Activated CD8-positive, alpha-beta memory T cell treated with anti-CD3 and anti-CD28 coated beads for 36 hours (primary cell): ENCODE measurements at regions not wholly inside any gene's neighbourhood (a gene's known extent, or its start where the extent isn't known, plus 50 kb on each side); places are given as distances from the start of the nearest gene placed in this dataset.

ENCODE experiments used
- CTCF ChIA-PET: fragments of 350-600 bp; sonication (Branson Sonifier 250); formaldehyde crosslinking; loops from one replicate; lab custom pipeline; 2021; ENCODE audit warnings: antibody characterized with exemption; lab: Charles Lee
- POLR2A ChIA-PET: fragments of 350-600 bp; sonication (Branson Sonifier 250); formaldehyde crosslinking; loops from one replicate; lab custom pipeline; 2021; ENCODE audit warnings: antibody characterized with exemption; lab: Charles Lee

DNA sequence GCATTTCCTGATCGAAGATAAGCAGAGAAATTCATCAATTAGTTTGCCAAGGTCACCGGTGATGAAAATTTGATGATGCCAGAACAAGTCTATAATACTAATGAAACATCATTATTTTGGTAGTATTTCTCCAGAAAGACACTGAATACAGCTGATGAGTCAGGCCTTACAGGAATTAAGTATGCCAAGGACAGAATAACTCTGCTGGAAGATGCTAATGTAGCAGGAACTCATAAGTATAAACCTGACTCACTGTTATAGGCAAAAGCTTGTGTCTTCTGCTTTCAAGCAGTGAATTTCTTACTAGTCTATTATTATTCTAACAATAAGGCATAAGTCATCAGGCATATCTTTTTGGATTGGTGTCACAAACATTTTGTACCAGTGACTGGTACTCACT lies 1825.1 kb upstream of the IGFBP7 start:
- CTCF ChIA-PET: no interaction called here
- POLR2A ChIA-PET: no interaction called here

DNA sequence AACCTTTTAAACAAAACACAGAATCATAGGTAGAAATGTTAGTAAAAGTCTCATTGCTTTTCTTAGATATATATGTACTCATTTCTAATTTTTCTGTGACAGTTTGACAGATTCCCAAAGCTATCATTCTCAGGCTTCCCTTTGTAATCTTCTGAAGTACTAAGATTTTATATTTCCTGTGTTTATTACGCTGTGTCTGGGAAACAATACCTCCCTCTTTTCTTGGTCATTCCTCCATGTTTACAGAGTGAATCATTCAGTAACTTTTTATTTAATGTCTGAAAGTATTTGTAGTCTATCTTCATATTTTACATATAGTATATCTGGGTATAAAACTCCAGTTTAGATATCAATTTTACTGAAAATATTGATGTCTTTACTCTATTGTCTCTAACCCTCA lies 1826.3 kb upstream of the IGFBP7 start:
- POLR2A ChIA-PET: no interaction called here
- CTCF ChIA-PET: no interaction called here

DNA sequence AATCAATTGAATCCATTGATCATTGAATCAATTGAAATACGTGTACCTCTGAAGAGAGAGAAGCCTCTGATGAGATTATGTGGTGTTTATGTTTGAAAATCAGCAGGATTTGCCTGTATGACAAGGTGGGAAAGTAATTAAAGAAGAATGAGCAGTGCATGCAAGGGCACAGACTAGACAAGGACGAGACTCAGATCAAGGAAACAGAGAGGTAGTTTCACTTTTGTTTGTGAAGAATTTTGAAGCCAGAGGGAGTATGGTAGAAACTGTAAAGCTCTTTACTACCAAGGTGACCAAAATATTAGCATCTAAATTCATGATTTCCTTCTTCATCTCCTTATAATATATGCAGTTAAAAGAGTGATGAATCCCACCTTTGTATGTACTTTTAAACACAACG lies 1830.0 kb upstream of the IGFBP7 start:
- ChIA-PET CTCF (no interaction called here), POLR2A (no interaction called here)

DNA sequence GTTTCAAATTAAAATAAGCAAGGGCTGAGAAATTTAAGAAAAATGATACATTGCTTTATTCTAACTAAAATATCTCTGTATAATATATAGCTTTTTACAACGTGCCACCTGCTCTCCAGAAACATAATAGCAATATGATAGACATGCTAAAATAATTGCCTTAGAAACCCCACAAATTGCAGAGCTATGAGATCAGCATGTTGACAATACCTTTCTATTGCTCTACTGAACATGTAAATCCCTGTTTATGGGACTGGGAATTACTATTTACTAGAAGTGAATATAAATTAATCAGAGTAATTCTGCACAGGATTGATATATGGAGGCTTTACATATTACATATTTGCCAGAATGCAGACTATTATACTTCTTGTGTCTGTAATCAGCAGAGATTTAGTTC lies 1831.1 kb upstream of the IGFBP7 start:
- ChIA-PET CTCF (interaction anchor here (0.6 kb wide), 1 partner anchor 9 kb away, joined by 3 read pairs; no protein-coding TSS in a partner anchor), POLR2A (no interaction called here)

DNA sequence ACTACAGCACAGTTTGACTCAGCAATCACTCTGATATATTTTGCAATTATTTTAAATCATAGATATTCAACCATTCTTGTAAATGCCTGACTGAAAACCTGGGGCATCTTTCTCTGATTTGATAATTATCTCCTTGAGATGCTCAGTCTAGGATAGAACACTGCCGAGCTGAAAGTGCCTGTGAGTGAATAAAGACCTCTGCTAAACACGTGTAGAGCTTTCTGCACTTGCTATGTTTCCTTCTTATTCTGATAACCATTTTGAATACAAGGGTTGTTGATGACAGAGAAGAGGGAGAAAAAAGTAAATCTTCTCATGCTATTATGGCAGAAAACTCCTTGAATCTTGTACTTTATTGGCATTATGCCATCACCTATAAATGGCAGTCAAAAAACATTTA lies 1843.4 kb upstream of the IGFBP7 start:
- ChIA-PET POLR2A (no interaction called here), CTCF (no interaction called here)

DNA sequence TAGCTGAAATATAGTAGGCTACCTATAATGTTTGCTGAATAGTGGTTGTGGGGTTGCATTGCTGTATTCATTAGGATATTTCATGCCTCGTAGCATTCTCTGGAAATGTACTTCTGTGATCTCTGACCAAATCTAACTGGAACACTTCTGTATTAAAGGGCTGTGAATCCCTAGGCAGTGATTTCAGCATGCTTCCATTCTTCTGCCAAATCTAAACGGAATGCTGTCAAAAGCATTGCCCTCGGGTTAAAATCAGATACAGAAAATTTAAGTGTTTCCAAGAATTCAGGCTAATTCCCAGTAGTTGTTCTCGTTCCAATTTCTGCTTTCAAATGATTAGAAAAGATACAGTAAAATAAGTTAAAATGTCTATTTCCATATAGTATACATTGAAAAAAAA lies 1847.5 kb upstream of the IGFBP7 start:
- POLR2A ChIA-PET: no interaction called here
- CTCF ChIA-PET: no interaction called here

DNA sequence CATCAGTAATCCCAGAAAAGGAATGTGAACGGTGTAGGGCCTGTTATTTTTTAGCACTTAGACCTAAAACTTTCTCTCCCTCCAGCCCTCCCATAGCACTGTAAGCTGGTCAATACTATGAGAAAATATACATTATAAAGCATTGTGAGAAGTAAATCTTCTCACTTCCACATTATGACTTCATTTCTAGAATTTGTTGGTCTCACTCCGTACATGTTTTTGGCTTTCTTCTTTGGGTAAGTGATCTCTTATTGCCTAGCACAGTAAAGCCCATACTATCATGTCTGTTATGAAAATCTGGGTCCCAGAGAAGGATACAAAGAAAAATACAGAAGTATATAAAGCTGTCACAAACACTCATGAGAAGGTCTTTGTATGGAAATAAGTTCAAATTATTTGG lies 1851.1 kb upstream of the IGFBP7 start:
- ChIA-PET CTCF (no interaction called here), POLR2A (no interaction called here)

DNA sequence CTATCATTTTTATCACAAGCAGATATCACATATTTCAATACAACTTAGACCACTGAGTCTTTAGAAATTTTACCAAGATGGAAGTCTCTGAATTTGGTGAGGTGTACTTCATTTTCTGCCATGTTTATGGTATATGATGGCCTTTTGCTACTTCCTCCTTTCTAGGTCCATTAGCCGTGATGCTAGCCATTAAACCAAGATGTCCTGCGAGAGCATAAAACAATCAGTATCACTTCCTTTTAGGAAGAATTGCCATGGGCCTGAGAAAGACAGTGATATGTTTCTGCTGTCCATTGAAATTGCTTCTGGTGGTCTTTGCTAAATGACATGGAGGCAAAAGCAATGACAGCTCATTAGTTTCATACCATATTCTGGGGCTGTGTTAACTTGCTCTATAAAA lies 1851.7 kb upstream of the IGFBP7 start:
- POLR2A ChIA-PET: no interaction called here
- CTCF ChIA-PET: no interaction called here

DNA sequence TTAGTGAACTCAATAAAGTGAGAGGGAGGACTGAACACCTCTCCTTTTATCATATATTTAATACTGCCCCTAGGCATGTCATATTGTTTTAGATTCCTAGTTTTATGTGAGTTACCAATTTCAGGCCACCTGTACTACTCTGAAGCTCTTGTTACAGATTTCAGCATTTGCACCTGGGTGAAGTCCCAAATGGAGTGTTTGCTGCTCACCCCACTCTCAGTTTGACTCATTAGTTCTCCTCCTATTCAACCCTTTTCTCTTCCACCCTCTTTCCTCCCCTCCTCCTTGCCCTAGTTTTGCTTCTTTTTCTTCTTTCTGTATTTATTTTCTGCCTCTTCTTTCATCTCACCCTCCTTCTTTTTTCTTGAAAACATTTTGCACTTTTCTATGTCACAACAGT lies 1852.2 kb upstream of the IGFBP7 start:
- ChIA-PET CTCF (no interaction called here), POLR2A (no interaction called here)

DNA sequence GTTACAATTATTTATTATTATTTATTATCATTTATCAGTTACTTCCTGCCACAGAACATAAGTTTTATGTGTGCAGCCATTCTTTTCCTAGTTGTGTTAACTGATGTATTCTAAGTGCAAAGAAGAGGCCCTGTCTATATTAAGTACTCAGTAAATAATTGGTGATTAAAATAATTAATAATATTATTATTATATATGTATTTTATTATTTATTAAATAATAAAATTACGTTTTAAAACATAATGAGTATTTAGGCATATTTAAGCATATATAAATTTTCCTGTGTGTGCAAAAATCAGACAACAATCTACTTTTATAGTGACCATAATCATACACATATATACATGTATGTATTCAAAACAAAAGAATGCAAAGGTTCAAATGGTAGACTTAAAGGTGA lies 1871.6 kb upstream of the IGFBP7 start:
- POLR2A ChIA-PET: no interaction called here
- CTCF ChIA-PET: no interaction called here

DNA sequence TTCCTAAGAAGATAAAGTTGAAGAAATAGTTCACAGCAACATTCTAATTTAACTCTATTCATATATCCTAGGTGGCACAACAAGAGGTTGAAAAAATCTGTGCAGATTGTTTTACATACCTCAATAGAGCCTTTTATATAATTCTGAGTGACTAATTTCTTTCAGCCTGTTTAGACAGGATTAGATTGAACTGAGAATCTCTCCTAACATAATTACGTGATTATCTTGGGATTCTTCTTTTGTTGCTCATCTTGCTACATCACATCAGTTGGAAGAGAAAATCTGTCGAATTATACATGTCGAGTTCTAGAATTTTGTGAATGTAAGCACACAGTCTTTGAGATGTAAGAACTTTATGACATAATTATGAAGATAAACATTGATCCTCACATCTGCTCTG lies 1873.7 kb upstream of the IGFBP7 start:
- CTCF ChIA-PET: no interaction called here
- POLR2A ChIA-PET: no interaction called here

DNA sequence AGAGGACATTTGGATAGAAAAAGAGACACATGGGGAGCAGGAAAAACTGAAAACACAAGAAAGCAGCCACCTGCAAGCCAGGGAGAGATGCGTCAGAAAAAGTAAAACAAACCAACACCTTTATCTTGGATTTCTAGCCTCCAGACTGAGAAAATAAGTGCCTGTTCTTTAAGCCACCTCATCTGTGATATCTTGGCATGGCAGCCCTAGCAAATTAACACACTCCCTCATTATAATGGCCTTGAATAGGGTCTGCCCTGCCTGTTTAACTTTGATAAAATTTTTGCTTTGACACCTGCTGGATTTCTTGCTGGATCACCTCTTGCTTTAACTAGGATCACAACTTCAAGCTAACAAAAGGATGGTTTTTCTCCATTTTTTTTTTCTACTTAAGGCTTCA lies 1892.0 kb upstream of the IGFBP7 start:
- ChIA-PET POLR2A (no interaction called here), CTCF (no interaction called here)

DNA sequence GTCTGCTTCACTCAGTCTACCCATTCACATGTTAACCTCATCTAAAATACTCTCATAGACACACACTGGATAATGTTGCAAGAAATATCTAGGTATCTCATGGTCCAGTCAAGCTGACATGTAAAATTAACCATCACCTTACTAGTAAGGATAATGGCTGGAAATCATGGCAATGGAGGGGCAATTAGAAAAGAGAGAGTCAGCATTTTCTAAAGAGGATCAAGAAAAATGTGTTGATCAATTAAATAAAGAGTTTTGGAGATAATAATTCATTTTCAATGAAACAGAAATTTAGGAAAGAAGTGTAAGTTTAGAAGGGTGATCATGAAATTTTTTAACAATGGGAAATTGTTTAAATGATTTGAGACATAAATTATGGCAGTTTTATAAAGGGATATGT lies 1914.1 kb upstream of the IGFBP7 start:
- ChIA-PET CTCF (no interaction called here), POLR2A (no interaction called here)

DNA sequence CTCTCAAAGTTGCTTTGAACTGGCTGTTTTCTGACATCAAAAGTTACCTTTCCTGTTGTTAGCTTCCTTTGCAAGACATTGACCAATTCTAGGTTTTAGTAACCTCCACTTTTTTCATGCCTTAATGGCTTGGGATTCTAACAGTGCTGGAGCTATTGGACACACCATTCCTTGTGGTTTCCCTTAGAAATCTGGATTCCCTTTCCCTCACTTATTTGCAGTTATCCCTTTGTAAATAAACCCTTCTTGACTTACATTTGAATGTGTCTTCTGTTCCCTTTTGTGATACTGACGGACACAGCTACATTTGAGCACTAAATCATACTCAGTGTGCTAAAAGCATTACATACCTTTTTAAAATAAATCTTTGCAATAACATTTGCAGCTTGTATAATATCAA lies 1927.6 kb upstream of the IGFBP7 start:
- ChIA-PET POLR2A (no interaction called here), CTCF (no interaction called here)

DNA sequence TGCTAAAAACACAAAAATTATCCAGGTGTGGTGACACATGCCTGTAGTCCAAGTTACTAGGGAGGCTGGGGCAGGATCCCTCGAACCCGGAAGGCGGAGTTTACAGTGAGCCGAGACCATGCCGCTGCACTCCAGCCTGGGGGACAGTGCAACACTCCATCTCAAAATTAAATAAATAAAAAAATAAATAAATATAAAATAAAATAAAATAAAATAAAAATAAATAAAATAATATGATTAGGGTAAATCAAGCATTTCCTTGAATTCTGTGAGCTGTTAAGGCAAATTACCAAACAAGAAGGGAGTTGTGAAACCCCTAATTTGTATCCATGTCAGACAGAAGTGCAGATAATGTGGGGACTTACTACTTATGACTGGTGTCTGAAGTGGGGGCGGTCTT lies 1928.9 kb upstream of the IGFBP7 start:
- ChIA-PET POLR2A (no interaction called here), CTCF (no interaction called here)

DNA sequence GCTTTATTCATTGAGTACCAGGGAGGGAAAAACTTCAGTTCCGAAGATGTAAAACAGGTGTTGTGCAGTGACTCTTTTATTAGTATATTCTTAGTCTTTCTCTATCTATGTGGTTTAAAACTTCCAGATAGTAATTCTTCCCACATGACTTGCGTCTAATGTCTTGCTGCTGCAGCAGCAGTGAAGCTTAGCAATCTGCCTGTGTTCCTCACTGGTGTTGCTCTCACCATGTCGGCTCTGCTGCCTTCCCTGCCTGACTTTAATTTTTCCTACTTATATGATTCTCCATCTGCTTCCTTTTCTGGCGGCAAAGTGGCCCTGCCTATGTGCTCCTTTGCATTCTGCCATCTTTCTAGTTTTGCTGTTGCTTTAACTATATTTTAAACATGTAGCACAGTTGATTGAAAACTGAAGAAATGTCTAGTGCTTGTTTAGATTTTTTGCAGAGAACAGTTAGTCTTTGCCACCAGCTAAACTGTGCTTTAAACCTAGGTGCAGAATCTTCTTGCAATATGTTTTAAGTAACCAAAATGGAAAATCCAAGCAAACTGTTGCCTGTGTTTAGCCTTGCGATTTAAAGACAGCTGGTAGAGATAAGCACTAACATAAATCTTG lies 1934.2 kb upstream of the IGFBP7 start:
- ChIA-PET POLR2A (no interaction called here), CTCF (interaction anchor here (0.6 kb wide), 1 partner anchor 209 kb away, joined by 3 read pairs; no protein-coding TSS in a partner anchor)

DNA sequence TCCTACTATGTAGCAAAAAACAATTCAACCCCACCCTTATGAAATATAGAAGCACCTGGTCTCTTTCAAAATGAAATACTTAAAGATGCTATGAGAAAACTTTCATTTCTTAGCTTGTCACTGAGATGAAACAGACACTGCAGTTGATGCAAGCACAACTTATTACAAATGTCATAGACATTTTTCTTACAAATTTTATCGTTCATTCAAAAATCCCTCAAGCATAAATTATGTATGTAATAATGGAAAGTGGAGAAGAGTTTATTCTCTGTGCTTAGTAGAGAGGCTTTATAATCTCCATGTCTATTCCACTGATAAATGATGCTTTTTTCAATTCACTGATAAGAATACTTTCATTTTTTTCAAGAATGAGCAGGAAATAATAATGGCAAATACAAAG lies 1943.9 kb upstream of the IGFBP7 start:
- ChIA-PET POLR2A (no interaction called here), CTCF (no interaction called here)

DNA sequence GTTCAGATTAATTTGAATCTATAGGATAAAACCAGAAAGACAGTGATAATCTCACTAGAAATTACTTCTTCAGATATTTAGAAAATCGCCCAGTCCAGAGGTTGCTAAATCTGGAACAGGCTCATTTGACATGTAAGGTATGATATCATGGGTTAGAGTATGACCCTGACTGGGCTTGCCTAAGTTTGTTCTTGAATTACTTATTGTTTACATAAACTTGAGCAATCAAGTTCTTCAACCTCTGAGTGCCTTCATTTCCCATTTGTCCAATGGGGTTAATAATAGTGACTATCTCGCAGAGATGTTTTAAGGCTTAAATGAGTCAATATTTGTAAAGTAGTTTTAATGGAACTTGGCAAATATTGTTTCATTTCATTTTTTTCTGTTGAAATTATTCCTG lies 1947.6 kb upstream of the IGFBP7 start:
- POLR2A ChIA-PET: no interaction called here
- CTCF ChIA-PET: no interaction called here

DNA sequence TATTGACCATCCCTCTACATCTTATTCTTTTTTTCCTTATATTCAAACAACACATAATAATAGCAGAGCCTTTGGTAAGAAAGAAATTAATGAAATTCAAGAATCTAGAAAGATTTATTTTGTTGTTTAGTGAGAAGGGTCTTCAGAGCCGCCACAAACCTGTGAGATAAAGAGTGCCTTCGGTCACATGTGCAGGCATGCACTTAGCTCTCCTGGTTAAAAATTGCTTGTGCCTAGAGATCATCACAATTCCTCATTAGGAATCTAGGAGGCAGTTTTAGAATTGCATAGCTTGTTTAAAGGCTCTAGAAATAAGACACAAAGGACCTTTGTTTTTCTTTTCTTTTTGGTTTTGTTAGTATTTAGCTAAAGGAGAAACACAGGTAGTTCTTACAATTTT lies 1948.4 kb upstream of the IGFBP7 start:
- ChIA-PET CTCF (no interaction called here), POLR2A (no interaction called here)

DNA sequence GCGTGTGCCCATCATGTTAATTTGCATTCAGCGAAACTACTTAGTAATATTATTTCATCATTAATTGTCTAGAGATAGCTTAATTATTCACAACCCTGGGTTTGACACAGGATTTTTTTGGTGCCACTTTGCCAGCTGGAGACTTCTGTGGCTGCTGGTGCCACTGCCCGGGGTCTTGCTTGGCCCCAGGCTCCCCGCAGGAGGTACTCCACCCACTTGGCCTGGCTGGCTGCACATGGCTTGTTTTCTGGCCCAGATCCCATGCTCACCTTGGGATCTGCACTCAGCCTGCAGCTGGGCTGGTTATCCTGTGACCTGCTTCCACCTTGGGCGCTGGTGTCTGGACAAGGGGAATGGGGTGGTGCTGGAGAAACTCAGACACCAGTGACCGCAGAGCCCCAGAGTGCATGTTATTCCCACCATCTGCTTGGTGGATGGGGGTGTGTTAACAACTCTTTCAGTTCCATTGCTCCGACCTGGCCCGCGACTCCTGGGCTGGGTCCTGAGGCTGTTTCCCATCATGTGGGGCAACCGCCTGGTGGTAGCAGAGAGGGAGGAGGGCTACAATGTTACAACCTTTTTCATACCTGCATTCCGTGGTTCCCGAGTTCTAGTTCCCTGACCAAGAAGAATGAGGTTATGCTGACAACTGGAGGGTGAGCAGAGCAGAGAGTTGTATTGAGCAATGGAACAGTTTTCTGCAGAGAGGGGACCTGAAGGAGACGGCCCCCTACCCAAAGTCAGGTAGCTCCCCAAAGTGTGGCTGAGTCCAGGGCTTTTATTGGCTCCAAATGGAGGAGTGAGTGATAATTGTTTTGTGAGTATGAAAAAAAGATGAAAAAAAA lies 1950.0 kb upstream of the IGFBP7 start:
- ChIA-PET POLR2A (no interaction called here), CTCF (no interaction called here)

DNA sequence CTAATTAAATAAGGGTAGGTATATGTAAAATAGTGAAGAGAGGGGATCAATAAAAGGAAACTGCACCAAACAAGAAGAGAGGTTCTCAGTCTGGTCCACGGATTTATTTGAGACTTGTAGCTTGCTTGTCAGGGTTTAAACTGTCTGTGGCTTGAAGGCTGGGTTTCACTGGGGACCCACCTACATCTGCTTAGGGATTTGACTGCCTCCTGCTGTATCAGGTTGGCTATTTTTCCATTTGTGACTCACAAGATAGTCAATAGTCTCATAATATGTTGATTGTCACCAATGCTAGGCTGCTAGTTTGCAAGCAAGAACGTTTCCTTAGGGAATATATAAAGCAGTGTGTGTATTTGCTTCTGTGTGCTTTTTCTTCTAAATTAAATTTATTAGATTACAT lies 1950.7 kb upstream of the IGFBP7 start:
- ChIA-PET CTCF (no interaction called here), POLR2A (no interaction called here)
